HFFc6 (cell line): ENCODE measurements at regions not wholly inside any gene's neighbourhood (a gene's known extent, or its start where the extent isn't known, plus 50 kb on each side); places are given as distances from the start of the nearest gene placed in this dataset.

Experiments
- DNase-seq: peaks from one replicate; pipeline ENCODE4 v3.0.0-alpha.2; 2018
- H3K27ac Mint-ChIP-seq: 2 replicates; pipeline ENCODE4 v1.8.0; 2020; ENCODE audit warnings: mild to moderate bottlenecking, mixed read lengths
- H3K27me3 Mint-ChIP-seq: 2 replicates; pipeline ENCODE4 v1.8.0; 2021; ENCODE audit warnings: mild to moderate bottlenecking, moderate library complexity, mixed read lengths; ENCODE audit not compliant: insufficient read depth
- H3K36me3 Mint-ChIP-seq: 2 replicates; pipeline ENCODE4 v1.8.0; 2021; ENCODE audit warnings: low read depth, mixed read lengths
- H3K4me1 Mint-ChIP-seq: 2 replicates; pipeline ENCODE4 v1.8.0; 2020; ENCODE audit warnings: low read depth, mixed read lengths
- H3K4me3 Mint-ChIP-seq: 2 replicates; pipeline ENCODE4 v1.8.0; 2020; ENCODE audit warnings: mild to moderate bottlenecking, moderate library complexity, mixed read lengths
- H3K9me3 Mint-ChIP-seq: 2 replicates; pipeline ENCODE4 v1.8.0; 2020; ENCODE audit warnings: mild to moderate bottlenecking, mixed read lengths
- CTCF ChIP-seq: fragments of 200-600 bp; sonication (generic); IDR thresholded peaks from 2 replicates; pipeline ENCODE4 v1.5.0; 2021; ENCODE audit warnings: antibody characterized with exemption, mild to moderate bottlenecking

GRCh38 chr9:78967596-78968217 lies 604.1 kb upstream of the TLE4 start:
- Mint-ChIP-seq H3K27me3 (peaks cover 1% of the 10 kb centered on the region; the same call in 1 of the 2 replicates), H3K4me3 (no peak overlapping the region), H3K36me3 (peaks cover 6% of the 10 kb centered on the region), H3K9me3 (no peaks in the 10 kb centered on the region), H3K4me1 (peaks cover 63% of the 10 kb centered on the region), H3K27ac (no peak overlapping the region)
- DNase-seq = no peak
- no peak for TF ChIP-seq CTCF

- no peak overlapping the region for H3K27ac Mint-ChIP-seq
- peaks cover 16% of the 10 kb centered on the region for H3K36me3 Mint-ChIP-seq
- no peak for DNase-seq
- no peak for TF ChIP-seq CTCF
- H3K9me3 Mint-ChIP-seq = no peaks in the 10 kb centered on the region
- H3K4me3 Mint-ChIP-seq = no peak overlapping the region
- H3K4me1 Mint-ChIP-seq = peaks cover 71% of the 10 kb centered on the region
- H3K27me3 Mint-ChIP-seq = peaks cover 1% of the 10 kb centered on the region; the same call in 1 of the 2 replicates
Observed at GRCh38 chr9:78970375-78970774, 601.4 kb upstream of the TLE4 start.

- Mint-ChIP-seq H3K27me3 (no peaks in the 10 kb centered on the region), H3K4me1 (peaks cover 70% of the 10 kb centered on the region), H3K36me3 (peaks cover 21% of the 10 kb centered on the region), H3K9me3 (no peaks in the 10 kb centered on the region), H3K4me3 (no peak overlapping the region; the same call in 1 of the 2 replicates), H3K27ac (peak overlapping the region; percentile 44; the same call in 1 of the 2 replicates)
- DNase-seq = no peak
- no peak for TF ChIP-seq CTCF
Observed at GRCh38 chr9:78971540-78971939, 600.2 kb upstream of the TLE4 start.

- DNase-seq = no peak
- Mint-ChIP-seq H3K9me3 (peaks cover 4% of the 10 kb centered on the region; the same call in 1 of the 2 replicates), H3K27me3 (no peaks in the 10 kb centered on the region), H3K4me1 (peaks cover 66% of the 10 kb centered on the region), H3K4me3 (no peak overlapping the region), H3K36me3 (peaks cover 22% of the 10 kb centered on the region), H3K27ac (no peak overlapping the region)
- TF ChIP-seq CTCF = no peak
Observed at GRCh38 chr9:78972303-78972999, 599.3 kb upstream of the TLE4 start.

GRCh38 chr9:78973907-78974306 lies 597.9 kb upstream of the TLE4 start:
- Mint-ChIP-seq H3K27me3 (no peaks in the 10 kb centered on the region), H3K4me3 (no peak overlapping the region), H3K9me3 (peaks cover 4% of the 10 kb centered on the region; the same call in 1 of the 2 replicates), H3K4me1 (peaks cover 59% of the 10 kb centered on the region), H3K27ac (peak overlapping the region; percentile 37; the same call in 1 of the 2 replicates), H3K36me3 (peaks cover 25% of the 10 kb centered on the region)
- no peak for TF ChIP-seq CTCF
- peak; percentile 85 for DNase-seq
